ENCODE measurements at regions not wholly inside any gene's neighbourhood (a gene's known extent, or its start where the extent isn't known, plus 50 kb on each side); places are given as distances from the start of the nearest gene placed in this dataset.

DNA sequence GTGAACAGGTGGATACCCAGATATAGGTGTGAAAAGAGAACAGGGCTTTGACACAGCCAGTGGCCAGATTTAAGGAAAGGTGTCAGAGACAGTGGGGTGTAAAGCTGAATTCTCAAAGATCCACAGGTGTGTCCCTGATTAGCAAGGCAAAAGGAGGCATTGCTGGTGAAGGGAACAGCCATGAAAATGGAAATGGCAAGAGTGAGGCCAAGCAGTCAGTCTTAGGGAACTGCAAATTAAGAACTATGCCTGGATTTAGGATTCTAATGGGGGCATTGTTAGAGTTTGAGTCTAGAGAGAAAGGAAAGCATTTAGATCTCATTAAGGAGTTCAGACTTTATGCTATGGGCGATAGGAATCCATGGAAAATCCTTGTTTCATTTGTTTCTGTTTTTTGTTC is 789.2 kb downstream of the MAFB start:
- H3K27me3 ChIP-seq: no peaks in the 10 kb centered on the region
- intact Hi-C loops (cut with DNase I): no loop called here
- H3K4me3 ChIP-seq: no peak overlapping the region
- H3K9me3 ChIP-seq: no peaks in the 10 kb centered on the region
- H3K27ac ChIP-seq: no peak overlapping the region
- H3K36me3 ChIP-seq: no peaks in the 10 kb centered on the region
- DNase-seq (ENCODE audit: extremely low spot score in 2 of 2): no peak
- no peaks in the 10 kb centered on the region for H3K4me1 ChIP-seq
- TF ChIP-seq POLR2A (IDR thresholded peaks at IDR 0.05) (no peak), POLR2AphosphoS5 (IDR thresholded peaks at IDR 0.05; ENCODE audit: insufficient read depth in 1 of 2, low read depth in 1 of 2) (no peak)
- TF ChIP-seq, protein P1, sequence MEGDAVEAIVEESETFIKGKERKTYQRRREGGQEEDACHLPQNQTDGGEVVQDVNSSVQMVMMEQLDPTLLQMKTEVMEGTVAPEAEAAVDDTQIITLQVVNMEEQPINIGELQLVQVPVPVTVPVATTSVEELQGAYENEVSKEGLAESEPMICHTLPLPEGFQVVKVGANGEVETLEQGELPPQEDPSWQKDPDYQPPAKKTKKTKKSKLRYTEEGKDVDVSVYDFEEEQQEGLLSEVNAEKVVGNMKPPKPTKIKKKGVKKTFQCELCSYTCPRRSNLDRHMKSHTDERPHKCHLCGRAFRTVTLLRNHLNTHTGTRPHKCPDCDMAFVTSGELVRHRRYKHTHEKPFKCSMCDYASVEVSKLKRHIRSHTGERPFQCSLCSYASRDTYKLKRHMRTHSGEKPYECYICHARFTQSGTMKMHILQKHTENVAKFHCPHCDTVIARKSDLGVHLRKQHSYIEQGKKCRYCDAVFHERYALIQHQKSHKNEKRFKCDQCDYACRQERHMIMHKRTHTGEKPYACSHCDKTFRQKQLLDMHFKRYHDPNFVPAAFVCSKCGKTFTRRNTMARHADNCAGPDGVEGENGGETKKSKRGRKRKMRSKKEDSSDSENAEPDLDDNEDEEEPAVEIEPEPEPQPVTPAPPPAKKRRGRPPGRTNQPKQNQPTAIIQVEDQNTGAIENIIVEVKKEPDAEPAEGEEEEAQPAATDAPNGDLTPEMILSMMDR (IDR thresholded peaks at IDR 0.05): no peak

- H3K4me3 ChIP-seq: no peak overlapping the region
- H3K27ac ChIP-seq: no peak overlapping the region
- no peaks in the 10 kb centered on the region for H3K36me3 ChIP-seq
- intact Hi-C loops (cut with DNase I): no loop called here
- TF ChIP-seq POLR2A (IDR thresholded peaks at IDR 0.05): no peak
- TF ChIP-seq POLR2AphosphoS5 (IDR thresholded peaks at IDR 0.05; ENCODE audit: insufficient read depth in 1 of 2, low read depth in 1 of 2): no peak
- TF ChIP-seq, protein P1 (IDR thresholded peaks at IDR 0.05): no peak
- H3K27me3 ChIP-seq: no peaks in the 10 kb centered on the region
- H3K9me3 ChIP-seq: no peaks in the 10 kb centered on the region
- no peak for DNase-seq (ENCODE audit: extremely low spot score in 2 of 2)
- no peaks in the 10 kb centered on the region for H3K4me1 ChIP-seq
These were observed 790.6 kb downstream of the MAFB start for GRCh38 chr20:39898467-39898852.

- H3K36me3 ChIP-seq: no peaks in the 10 kb centered on the region
- H3K4me1 ChIP-seq: no peaks in the 10 kb centered on the region
- TF ChIP-seq, protein P1 (IDR thresholded peaks at IDR 0.05): no peak
- no peak for TF ChIP-seq POLR2AphosphoS5 (IDR thresholded peaks at IDR 0.05; ENCODE audit: insufficient read depth in 1 of 2, low read depth in 1 of 2)
- no peak for TF ChIP-seq POLR2A (IDR thresholded peaks at IDR 0.05)
- no peaks in the 10 kb centered on the region for H3K27me3 ChIP-seq
- DNase-seq (ENCODE audit: extremely low spot score in 2 of 2): no peak
- H3K4me3 ChIP-seq: no peak overlapping the region
- intact Hi-C loops (cut with DNase I): no loop called here
- no peak overlapping the region for H3K27ac ChIP-seq
- no peaks in the 10 kb centered on the region for H3K9me3 ChIP-seq
These were observed 791.1 kb downstream of the MAFB start for GRCh38 chr20:39897781-39898466.

DNA sequence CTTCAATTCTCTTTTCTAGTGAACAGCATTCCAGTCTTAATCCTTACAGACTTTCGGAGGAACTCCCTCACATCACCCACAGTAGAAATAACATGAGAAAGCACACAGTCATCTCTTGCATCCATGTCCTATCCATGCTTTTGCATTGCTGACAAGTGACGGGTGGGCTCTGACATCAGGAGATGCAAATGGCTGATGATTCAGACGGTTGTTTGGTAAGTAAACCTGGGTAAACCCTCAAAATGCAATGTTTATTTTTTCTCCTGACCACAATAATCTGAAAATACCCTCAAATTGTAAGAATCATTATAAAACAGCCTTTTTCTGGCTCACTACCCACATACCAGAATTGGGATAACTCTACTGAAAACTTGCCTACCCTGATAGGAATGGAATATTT is 792.0 kb downstream of the MAFB start:
- Histone ChIP-seq H3K4me3 (no peak overlapping the region), H3K4me1 (no peaks in the 10 kb centered on the region), H3K9me3 (no peaks in the 10 kb centered on the region), H3K27me3 (no peaks in the 10 kb centered on the region), H3K27ac (no peak overlapping the region), H3K36me3 (no peaks in the 10 kb centered on the region)
- TF ChIP-seq POLR2AphosphoS5 (IDR thresholded peaks at IDR 0.05; ENCODE audit: insufficient read depth in 1 of 2, low read depth in 1 of 2) (no peak), POLR2A (IDR thresholded peaks at IDR 0.05) (no peak)
- TF ChIP-seq, protein P1 (IDR thresholded peaks at IDR 0.05): no peak
- intact Hi-C loops (cut with DNase I): no loop called here
- no peak for DNase-seq (ENCODE audit: extremely low spot score in 2 of 2)

GRCh38 chr20:39894067-39894466 is 795.0 kb downstream of the MAFB start:
- no peak overlapping the region for H3K27ac ChIP-seq
- H3K9me3 ChIP-seq: no peaks in the 10 kb centered on the region
- H3K4me3 ChIP-seq: no peak overlapping the region
- intact Hi-C loops (cut with DNase I): no loop called here
- no peaks in the 10 kb centered on the region for H3K27me3 ChIP-seq
- no peaks in the 10 kb centered on the region for H3K4me1 ChIP-seq
- no peaks in the 10 kb centered on the region for H3K36me3 ChIP-seq
- no peak for DNase-seq (ENCODE audit: extremely low spot score in 2 of 2)
- TF ChIP-seq, protein P1 (IDR thresholded peaks at IDR 0.05): no peak
- TF ChIP-seq POLR2AphosphoS5 (IDR thresholded peaks at IDR 0.05; ENCODE audit: insufficient read depth in 1 of 2, low read depth in 1 of 2) (no peak), POLR2A (IDR thresholded peaks at IDR 0.05) (no peak)
